CD14-positive monocyte (primary cell): ENCODE measurements at regions not wholly inside any gene's neighbourhood (a gene's known extent, or its start where the extent isn't known, plus 50 kb on each side); places are given as distances from the start of the nearest gene placed in this dataset.

Source experiments
- DNase-seq, 3 donors: peaks; one replicate each; pipeline ENCODE4 v3.0.0-alpha.2; 2011 to 2022
- H2AFZ ChIP-seq: 2 replicates; pipeline ENCODE4 v1.6.0; 2012; ENCODE audit warnings: mild to moderate bottlenecking, low read depth, low read length, inconsistent platforms; ENCODE audit not compliant: insufficient read depth, poor library complexity, severe bottlenecking
- H3K27ac ChIP-seq, 2 donors: 1 replicate in 1 of 2; 2 replicates in 1 of 2; pipeline ENCODE4 v1.5.1; 2012 to 2013; ENCODE audit warnings: low read length in 2 of 2, control low read depth in 1 of 2, inconsistent platforms in 1 of 2, low read depth in 1 of 2, mild to moderate bottlenecking in 1 of 2
- H3K27me3 ChIP-seq, 2 donors: one replicate each; pipeline versions ENCODE4 v1.6.0 to v1.6.1; 2011 to 2013; ENCODE audit warnings: low read length in 2 of 2; ENCODE audit not compliant: control insufficient read depth in 2 of 2, insufficient read depth in 2 of 2
- H3K36me3 ChIP-seq, 2 donors: replicated peaks in 1 of 2; 1 replicate in 1 of 2; 2 replicates in 1 of 2; pipeline versions ENCODE4 v1.5.1 to v1.6.1; 2012 to 2013; ENCODE audit warnings: low read length in 2 of 2, control low read depth in 1 of 2, inconsistent platforms in 1 of 2, mild to moderate bottlenecking in 1 of 2; ENCODE audit not compliant: insufficient read depth in 2 of 2, control insufficient read depth in 1 of 2
- H3K4me1 ChIP-seq, 2 donors: 1 replicate in 1 of 2; 2 replicates in 1 of 2; pipeline versions ENCODE4 v1.5.1 to v1.6.1; 2012 to 2013; ENCODE audit warnings: low read length in 2 of 2, control low read depth in 1 of 2, inconsistent platforms in 1 of 2, mild to moderate bottlenecking in 1 of 2, moderate library complexity in 1 of 2; ENCODE audit not compliant: insufficient read depth in 2 of 2, control insufficient read depth in 1 of 2
- H3K4me2 ChIP-seq: replicated peaks from 2 replicates; pipeline ENCODE3; 2012; ENCODE audit warnings: low read length, moderate library complexity, mild to moderate bottlenecking; ENCODE audit not compliant: poor library complexity, severe bottlenecking; ENCODE audit errors: extremely low read depth
- H3K4me3 ChIP-seq, 3 experiments: fragments of 200-600 bp in 1 of 3; sonication (generic) in 1 of 3; replicated peaks in 1 of 3; 1 replicate in 2 of 3; 2 replicates in 1 of 3; pipeline ENCODE4 v1.5.1; 2011 to 2013; ENCODE audit warnings: low read length in 3 of 3, mild to moderate bottlenecking in 3 of 3, control low read depth in 2 of 3, low read depth in 2 of 3, inconsistent platforms in 1 of 3, moderate library complexity in 1 of 3
- H3K79me2 ChIP-seq: 2 replicates; pipeline ENCODE4 v1.6.0; 2012; ENCODE audit warnings: mild to moderate bottlenecking, control low read depth, inconsistent platforms, low read length, moderate library complexity; ENCODE audit not compliant: insufficient read depth
- H3K9ac ChIP-seq: 2 replicates; pipeline ENCODE4 v1.6.0; 2017; ENCODE audit warnings: low read length, mild to moderate bottlenecking; ENCODE audit not compliant: insufficient read depth, poor library complexity, severe bottlenecking
- H3K9me3 ChIP-seq, 2 donors: replicated peaks in 1 of 2; 1 replicate in 1 of 2; 2 replicates in 1 of 2; pipeline versions ENCODE4 v1.5.1 to v1.6.1; 2012 to 2013; ENCODE audit warnings: low read length in 2 of 2, control low read depth in 1 of 2; ENCODE audit not compliant: control insufficient read depth in 1 of 2, insufficient read depth in 1 of 2
- H4K20me1 ChIP-seq: 2 replicates; pipeline ENCODE4 v1.6.0; 2012; ENCODE audit warnings: mild to moderate bottlenecking, low read length, control low read depth, moderate library complexity; ENCODE audit not compliant: insufficient read depth
- H3K27ac Mint-ChIP-seq, 7 donors: one replicate each; pipeline ENCODE4 v1.8.0; 2020; ENCODE audit warnings: mild to moderate bottlenecking in 7 of 7, mixed read lengths in 7 of 7, moderate library complexity in 6 of 7, inconsistent platforms in 2 of 7
- H3K27me3 Mint-ChIP-seq, 3 donors: one replicate each; pipeline ENCODE4 v1.8.0; 2021 to 2022; ENCODE audit warnings: low read depth in 3 of 3, mild to moderate bottlenecking in 3 of 3, mixed read lengths in 3 of 3, moderate library complexity in 3 of 3, inconsistent platforms in 1 of 3
- H3K36me3 Mint-ChIP-seq, 2 donors: one replicate each; pipeline ENCODE4 v1.8.0; 2020; ENCODE audit warnings: mixed read lengths in 2 of 2, inconsistent platforms in 1 of 2, mild to moderate bottlenecking in 1 of 2
- H3K4me1 Mint-ChIP-seq: one replicate; pipeline ENCODE4 v1.8.0; 2020; ENCODE audit warnings: mild to moderate bottlenecking, mixed read lengths
- H3K4me3 Mint-ChIP-seq, 2 donors: one replicate each; pipeline ENCODE4 v1.8.0; 2020; ENCODE audit warnings: mild to moderate bottlenecking in 2 of 2, mixed read lengths in 2 of 2, moderate library complexity in 1 of 2
- H3K9me3 Mint-ChIP-seq, 7 donors: one replicate each; pipeline ENCODE4 v1.8.0; 2020 to 2022; ENCODE audit warnings: mixed read lengths in 7 of 7, mild to moderate bottlenecking in 6 of 7, moderate library complexity in 6 of 7, inconsistent platforms in 2 of 7
- WGBS: methylation state at CpG from one replicate; pipeline ENCODE4 v1.1.5; 2013; ENCODE audit warnings: missing lambda C conversion rate; ENCODE audit not compliant: insufficient coverage; 5-methylcytosine and 5-hydroxymethylcytosine counted together
- intact Hi-C, 2 donors: fragments of 100-400 bp; cut with micrococcal nuclease; formaldehyde crosslinking; loops; one replicate each; pipeline versions ENCODE4 v1.15.0 to v1.15.1; 2023
- TF ChIP-seq, protein P1 (sequence below): fragments of 200-600 bp; IDR thresholded peaks from one replicate; pipeline ENCODE4 v1.8.0; 2022; ENCODE audit warnings: antibody characterized with exemption, mild to moderate bottlenecking

DNA sequence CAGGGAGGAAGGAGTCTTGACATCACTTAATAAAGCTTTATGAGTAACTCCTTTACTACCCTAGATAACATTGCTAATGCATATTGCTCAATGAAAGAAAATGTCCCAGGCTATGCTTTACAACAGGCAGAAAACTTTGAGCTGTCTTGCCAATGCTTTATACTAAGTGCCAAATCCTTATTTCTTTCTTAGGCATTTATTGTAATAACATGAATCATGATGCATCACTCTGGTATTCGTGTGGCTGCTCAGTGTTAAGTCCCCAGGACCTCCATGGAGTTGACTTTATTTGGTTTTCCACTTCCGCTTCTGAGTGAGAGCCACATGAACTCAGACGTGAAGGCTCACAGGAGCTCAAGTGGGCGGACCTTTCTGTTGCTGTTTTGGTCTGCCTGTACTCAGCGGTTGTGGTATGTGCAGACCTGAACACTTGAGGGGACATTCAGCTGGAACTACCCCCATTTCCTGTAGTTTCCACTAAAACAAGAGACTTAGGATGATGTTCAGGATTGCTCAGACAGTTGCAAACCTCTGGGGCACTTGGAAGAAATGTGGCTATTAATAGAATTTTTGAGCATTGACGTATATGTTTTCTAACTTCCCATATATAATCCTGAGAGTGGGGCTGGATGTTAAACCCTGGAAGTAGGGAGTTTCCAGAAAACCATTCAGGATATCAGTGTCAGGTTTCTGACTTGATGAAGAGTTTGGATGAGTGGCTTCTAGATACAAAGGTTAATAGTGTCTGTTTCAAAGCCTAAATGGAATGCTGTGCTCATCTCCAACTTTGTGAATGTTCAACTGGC is 258.6 kb downstream of the MSRB3 start:
- Histone ChIP-seq H3K4me3 (no peak overlapping the region), H2AFZ (no peak overlapping the region), H3K36me3 (no peaks in the 10 kb centered on the region), H3K4me2 (no peak overlapping the region), H3K79me2 (no peaks in the 10 kb centered on the region), H3K9me3 (peaks cover 4 to 31% of the 10 kb centered on the region in 2 donors), H4K20me1 (no peaks in the 10 kb centered on the region), H3K27me3 (no peaks in the 10 kb centered on the region), H3K27ac (no peak overlapping the region), H3K4me1 (no peaks in the 10 kb centered on the region), H3K9ac (no peak overlapping the region)
- Mint-ChIP-seq H3K27ac (no peak overlapping the region), H3K9me3 (peaks cover 19 to 33% (median 25%) of the 10 kb centered on the region in 7 donors), H3K4me1 (no peaks in the 10 kb centered on the region), H3K36me3 (no peaks in the 10 kb centered on the region), H3K27me3 (peaks cover 0 to 3% (median 0%) of the 10 kb centered on the region in 3 donors), H3K4me3 (no peak overlapping the region)
- TF ChIP-seq, protein P1, sequence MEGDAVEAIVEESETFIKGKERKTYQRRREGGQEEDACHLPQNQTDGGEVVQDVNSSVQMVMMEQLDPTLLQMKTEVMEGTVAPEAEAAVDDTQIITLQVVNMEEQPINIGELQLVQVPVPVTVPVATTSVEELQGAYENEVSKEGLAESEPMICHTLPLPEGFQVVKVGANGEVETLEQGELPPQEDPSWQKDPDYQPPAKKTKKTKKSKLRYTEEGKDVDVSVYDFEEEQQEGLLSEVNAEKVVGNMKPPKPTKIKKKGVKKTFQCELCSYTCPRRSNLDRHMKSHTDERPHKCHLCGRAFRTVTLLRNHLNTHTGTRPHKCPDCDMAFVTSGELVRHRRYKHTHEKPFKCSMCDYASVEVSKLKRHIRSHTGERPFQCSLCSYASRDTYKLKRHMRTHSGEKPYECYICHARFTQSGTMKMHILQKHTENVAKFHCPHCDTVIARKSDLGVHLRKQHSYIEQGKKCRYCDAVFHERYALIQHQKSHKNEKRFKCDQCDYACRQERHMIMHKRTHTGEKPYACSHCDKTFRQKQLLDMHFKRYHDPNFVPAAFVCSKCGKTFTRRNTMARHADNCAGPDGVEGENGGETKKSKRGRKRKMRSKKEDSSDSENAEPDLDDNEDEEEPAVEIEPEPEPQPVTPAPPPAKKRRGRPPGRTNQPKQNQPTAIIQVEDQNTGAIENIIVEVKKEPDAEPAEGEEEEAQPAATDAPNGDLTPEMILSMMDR, result no peak
- DNase-seq, result no peak
- 82% methylated on average over 4 of the region's 6 CpGs for WGBS
- intact Hi-C loops, result no loop called here

DNA sequence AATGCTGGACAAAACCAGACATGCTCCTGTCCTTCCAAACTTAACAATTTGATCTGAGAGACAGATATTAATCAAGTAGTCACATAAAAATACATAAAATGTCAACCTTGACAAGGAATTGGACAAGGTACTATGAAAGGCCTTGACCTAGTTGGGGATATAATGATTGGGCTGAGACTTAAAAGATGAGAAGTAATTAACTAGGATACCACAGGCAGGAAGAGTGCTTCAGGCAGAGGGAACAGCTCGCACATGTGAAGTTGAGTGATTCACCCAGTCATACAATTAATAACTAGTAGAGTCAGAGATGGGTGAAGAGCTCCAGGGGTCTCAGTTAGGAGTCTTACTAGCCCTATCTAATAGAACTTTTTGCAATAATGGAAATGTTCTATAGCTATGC is 259.5 kb downstream of the MSRB3 start:
- WGBS, result no CpG with 5 or more reads among the region's 1 CpG
- Mint-ChIP-seq H3K4me1 (no peaks in the 10 kb centered on the region), H3K9me3 (peaks cover 20 to 39% (median 29%) of the 10 kb centered on the region in 7 donors), H3K27me3 (peaks cover 0 to 3% (median 0%) of the 10 kb centered on the region in 3 donors), H3K4me3 (no peak overlapping the region), H3K36me3 (no peaks in the 10 kb centered on the region), H3K27ac (no peak overlapping the region)
- intact Hi-C loops, result no loop called here
- no peak overlapping the region for H3K4me2 ChIP-seq
- H3K27ac ChIP-seq, result no peak overlapping the region
- H3K9me3 ChIP-seq, result peaks cover 8 to 33% of the 10 kb centered on the region in 2 donors
- no peaks in the 10 kb centered on the region for H3K79me2 ChIP-seq
- no peak overlapping the region for H3K9ac ChIP-seq
- H3K4me3 ChIP-seq, result no peak overlapping the region
- H3K36me3 ChIP-seq, result no peaks in the 10 kb centered on the region
- H3K4me1 ChIP-seq, result no peaks in the 10 kb centered on the region
- no peak for DNase-seq
- no peaks in the 10 kb centered on the region for H4K20me1 ChIP-seq
- TF ChIP-seq, protein P1, result no peak
- H2AFZ ChIP-seq, result no peak overlapping the region
- no peaks in the 10 kb centered on the region for H3K27me3 ChIP-seq
